GM18858 (cell line): ENCODE measurements at regions not wholly inside any gene's neighbourhood (a gene's known extent, or its start where the extent isn't known, plus 50 kb on each side); places are given as distances from the start of the nearest gene placed in this dataset.

Source experiments
- ATAC-seq: cut with Tn5 transposase; IDR thresholded peaks from one replicate; pipeline ENCODE4 v1.9.1; 2021; ENCODE audit not compliant: unreplicated experiment

- ATAC-seq = no peak
Observed at GRCh38 chr1:55402671-55403464, 187.7 kb upstream of the USP24 start.

- no peak for ATAC-seq
Observed at GRCh38 chr1:55402142-55402541, 187.0 kb upstream of the USP24 start.

GRCh38 chr1:55400508-55400907 lies 185.3 kb upstream of the USP24 start:
- no peak for ATAC-seq

- no peak for ATAC-seq
Observed at GRCh38 chr1:55399346-55399745, 184.2 kb upstream of the USP24 start.

- no peak for ATAC-seq
Observed at GRCh38 chr1:55396381-55396891, 181.3 kb upstream of the USP24 start.

- ATAC-seq = no peak
Observed at GRCh38 chr1:55388960-55389359, 173.8 kb upstream of the USP24 start.

GRCh38 chr1:55387145-55387544 lies 172.0 kb upstream of the USP24 start:
- no peak for ATAC-seq

- ATAC-seq = no peak
Observed at GRCh38 chr1:55386456-55386855, 171.3 kb upstream of the USP24 start.

- no peak for ATAC-seq
Observed at GRCh38 chr1:55385402-55386018, 170.3 kb upstream of the USP24 start.

GRCh38 chr1:55384637-55385036 lies 169.5 kb upstream of the USP24 start:
- ATAC-seq = no peak

- no peak for ATAC-seq
Observed at GRCh38 chr1:55382806-55383305, 167.7 kb upstream of the USP24 start.

- ATAC-seq = no peak
Observed at GRCh38 chr1:55381983-55382382, 166.8 kb upstream of the USP24 start.

GRCh38 chr1:55381491-55381890 lies 166.3 kb upstream of the USP24 start:
- ATAC-seq = no peak

- no peak for ATAC-seq
Observed at GRCh38 chr1:55380355-55380970, 165.3 kb upstream of the USP24 start.

- no peak for ATAC-seq
Observed at GRCh38 chr1:55378582-55378981, 163.4 kb upstream of the USP24 start.

GRCh38 chr1:55376897-55377296 lies 161.7 kb upstream of the USP24 start:
- no peak for ATAC-seq

GRCh38 chr1:55375617-55376258 lies 160.6 kb upstream of the USP24 start:
- no peak for ATAC-seq

GRCh38 chr1:55374801-55375616 lies 159.8 kb upstream of the USP24 start:
- ATAC-seq = no peak

- ATAC-seq = no peak
Observed at GRCh38 chr1:55374216-55374615, 159.1 kb upstream of the USP24 start.

- no peak for ATAC-seq
Observed at GRCh38 chr1:55369474-55369873, 154.3 kb upstream of the USP24 start.
